HL-60/S4 (cell line): ENCODE measurements at regions not wholly inside any gene's neighbourhood (a gene's known extent, or its start where the extent isn't known, plus 50 kb on each side); places are given as distances from the start of the nearest gene placed in this dataset.

Experiments used
- in situ Hi-C: fragments of 300-500 bp; cut with MboI; formaldehyde crosslinking; loops from 2 replicates; pipeline ENCODE4 v1.14.3; 2022; ENCODE audit warnings: low sequenced_read_pairs

DNA sequence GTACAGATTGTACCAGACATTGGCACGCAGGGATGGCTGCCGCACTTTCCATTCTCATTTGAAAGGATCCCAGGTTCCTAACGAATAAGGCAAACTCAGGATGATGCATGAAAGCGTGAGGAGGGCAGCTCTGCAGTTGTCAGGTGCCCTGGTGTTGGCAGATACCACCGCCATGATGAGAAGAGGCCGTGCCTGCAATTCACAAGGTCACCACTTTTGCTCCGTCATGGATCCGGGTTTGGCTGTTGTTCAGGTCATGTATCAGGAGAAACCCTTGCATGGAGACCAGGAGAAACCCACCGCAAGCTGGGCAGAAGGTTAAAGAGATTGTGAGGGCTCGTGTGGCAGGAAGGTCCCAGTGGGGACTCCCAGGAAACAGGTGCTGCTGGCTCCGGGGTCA, 233.2 kb downstream of the KLF6 start:
- in situ Hi-C loops: no loop called here

- in situ Hi-C loops: no loop called here
Observed at GRCh38 chr10:3549118-3549517, 235.9 kb downstream of the KLF6 start.

- in situ Hi-C loops: no loop called here
Observed at GRCh38 chr10:3548702-3549101, 236.3 kb downstream of the KLF6 start.

DNA sequence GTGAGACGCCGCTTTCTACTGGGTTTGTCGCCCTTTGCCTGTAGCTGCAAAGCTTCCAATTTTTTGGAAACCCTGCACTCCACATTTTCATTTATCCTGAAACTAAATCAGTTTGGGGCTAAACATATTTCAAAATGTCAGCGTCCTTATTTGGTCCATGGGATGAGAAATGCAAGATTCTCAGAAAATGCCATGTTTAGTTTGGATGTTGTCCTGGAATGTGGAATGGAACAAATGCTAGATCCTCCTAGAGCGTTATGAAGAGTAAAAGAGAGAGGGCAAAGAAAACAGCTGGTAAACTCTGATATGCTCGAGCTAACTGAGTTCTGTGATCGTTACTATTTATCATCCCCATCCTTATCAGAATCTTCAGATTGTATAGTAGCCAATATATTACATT, 236.9 kb downstream of the KLF6 start:
- in situ Hi-C loops: no loop called here

GRCh38 chr10:3544561-3544960, 240.4 kb downstream of the KLF6 start:
- in situ Hi-C loops: no loop called here

- in situ Hi-C loops: no loop called here
Observed at GRCh38 chr10:3542185-3542611, 242.8 kb downstream of the KLF6 start.

DNA sequence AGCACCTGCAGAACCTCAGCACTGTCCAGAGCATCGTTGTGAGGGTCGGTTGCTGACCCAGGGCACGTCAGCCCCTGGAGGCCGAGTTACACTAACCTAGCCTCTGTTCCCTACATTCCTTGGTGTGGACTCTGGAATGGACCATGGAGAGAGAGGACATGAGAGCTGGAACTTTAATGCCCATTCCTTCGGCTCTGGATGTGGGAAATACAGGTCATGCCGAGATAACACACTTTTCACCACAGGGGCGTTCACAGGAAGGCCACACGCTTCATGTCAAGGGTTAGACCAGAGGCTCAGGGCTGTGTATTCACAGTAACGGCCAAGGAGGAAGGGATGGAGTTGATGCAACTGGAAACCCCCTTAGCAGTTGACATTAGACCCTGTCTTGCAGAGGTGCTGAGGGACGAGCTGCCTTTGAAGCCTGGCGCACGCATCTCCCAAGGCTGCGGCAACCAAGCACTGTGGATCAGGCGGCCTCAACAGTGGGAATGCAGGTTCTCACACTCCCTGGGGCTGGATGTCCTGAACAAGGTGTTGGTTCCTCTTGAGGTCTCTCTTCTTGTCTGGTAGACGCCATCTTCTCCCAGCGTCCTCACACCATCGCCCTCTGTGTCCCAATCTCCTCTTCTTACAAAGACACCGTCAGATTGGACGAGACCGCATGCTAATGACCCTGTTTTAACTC, 245.2 kb downstream of the KLF6 start:
- in situ Hi-C loops: no loop called here

GRCh38 chr10:3538656-3539531, 246.1 kb downstream of the KLF6 start:
- in situ Hi-C loops: no loop called here

- in situ Hi-C loops: no loop called here
Observed at GRCh38 chr10:3538291-3538655, 246.7 kb downstream of the KLF6 start.

DNA sequence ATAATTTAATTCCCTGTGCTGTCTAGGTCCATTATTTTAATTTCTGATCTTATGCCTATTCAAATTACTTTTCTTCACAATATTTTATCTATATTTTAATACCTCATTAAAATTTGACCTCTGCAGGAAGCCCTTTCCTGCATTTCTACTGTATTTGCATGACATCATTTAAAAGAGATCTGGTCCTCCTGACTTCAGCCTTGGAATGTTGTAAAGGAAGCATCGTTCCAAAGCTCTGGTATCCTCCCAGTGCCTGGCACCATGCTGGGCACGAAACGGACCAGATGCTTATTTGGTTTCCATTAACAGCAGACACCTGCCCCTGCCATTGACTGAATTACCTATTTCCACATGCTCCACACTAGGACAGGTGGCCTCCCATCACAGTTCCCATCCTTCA, 247.5 kb downstream of the KLF6 start:
- in situ Hi-C loops: no loop called here

DNA sequence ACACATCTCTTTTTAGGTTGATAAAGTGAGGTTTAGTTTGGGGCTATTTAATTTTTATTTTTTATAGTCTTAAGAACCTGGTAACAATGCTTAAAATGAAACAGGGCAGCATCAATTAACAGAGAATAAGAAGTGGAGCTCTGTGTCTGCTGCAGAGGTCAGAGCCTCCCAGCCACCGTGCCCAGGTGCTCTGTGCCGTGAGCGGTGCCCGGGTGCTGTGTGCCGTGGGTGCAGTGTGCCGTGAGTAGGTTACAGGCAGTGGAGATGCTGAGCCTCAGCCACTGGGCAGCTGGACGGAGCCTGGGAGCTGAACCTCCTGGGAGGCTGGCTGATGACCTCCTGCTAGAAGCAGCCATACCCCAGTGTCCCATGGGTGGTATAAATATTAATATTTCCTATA, 250.0 kb downstream of the KLF6 start:
- in situ Hi-C loops: no loop called here

DNA sequence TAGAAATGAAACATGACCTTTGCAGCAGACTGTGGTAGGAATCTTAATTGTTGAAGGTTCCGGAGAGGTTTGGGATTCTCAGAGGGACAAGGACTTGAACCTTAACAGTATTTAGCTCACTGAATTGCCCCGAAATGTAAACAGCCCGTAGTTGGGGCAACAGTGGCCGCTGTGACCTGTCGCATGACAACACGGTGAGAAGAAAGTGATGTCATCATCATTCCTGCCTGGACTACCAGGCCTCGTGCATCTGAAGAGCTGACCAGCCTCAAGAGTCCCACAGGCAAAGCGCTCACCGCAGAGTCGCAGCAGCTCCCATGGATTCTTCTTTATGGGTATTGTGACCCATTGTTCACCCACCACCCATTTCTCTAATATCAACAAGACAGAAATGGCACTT, 250.6 kb downstream of the KLF6 start:
- in situ Hi-C loops: no loop called here

- in situ Hi-C loops: no loop called here
Observed at GRCh38 chr10:3533296-3533695, 251.7 kb downstream of the KLF6 start.

DNA sequence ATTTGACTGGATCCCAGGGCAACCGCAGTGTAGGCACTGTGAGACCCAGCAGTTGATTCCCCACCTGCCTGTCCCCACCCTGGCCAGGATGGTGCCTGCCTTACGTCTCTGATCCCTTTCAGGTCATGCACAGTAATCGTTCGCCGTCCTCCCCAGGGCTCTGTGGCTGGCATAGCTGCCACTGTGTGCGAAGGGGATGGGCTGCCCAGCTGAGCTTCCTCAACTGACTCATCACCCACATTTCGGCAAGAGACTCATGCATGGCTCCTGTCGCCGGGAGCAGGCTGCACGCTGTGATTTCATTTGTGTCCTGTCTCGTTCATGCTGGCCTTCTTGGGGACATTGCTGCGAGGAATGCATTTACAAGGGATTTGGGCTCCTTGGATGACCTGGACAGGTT, 252.4 kb downstream of the KLF6 start:
- in situ Hi-C loops: no loop called here

- in situ Hi-C loops: no loop called here
Observed at GRCh38 chr10:3531670-3532069, 253.3 kb downstream of the KLF6 start.

DNA sequence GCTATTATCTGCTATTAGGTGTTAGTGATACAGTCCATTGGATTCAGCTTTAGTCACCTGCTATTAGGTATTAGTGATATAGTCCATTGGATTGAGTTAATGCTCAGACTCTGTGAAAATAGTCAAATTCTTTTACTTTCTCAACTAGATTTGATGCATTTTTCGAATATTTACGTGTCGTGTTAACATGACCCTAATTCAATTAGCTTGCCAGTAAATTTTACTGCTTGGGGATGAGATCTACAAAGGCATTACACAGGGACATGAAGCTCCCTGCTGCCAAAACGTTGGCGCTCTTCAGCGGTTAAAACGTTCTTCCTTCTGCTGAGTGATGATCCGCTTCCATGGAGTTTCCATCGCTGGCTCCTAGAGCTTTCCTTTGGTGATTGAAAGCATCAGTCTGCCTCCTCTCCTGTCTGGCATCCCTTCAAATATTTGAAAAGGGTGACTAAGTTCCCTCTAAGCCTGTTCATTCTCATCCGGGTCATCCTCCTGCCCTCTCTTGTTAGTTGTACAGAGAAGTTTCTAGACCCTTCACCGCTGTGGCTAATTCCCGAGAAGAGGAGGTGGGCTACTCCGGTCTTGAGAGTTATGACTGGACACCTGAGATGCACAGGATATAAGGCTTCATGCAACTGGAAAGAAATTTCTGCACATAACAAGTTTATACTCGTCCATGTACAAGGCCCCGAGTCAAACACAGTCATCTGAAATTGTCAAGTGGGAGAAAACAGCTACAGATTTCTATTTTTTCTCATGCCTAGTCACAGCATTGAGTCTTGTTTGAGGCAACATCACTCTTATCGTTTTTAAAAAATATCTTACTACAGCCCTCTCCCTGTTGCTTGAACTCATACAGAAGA, 254.0 kb downstream of the KLF6 start:
- in situ Hi-C loops: no loop called here

DNA sequence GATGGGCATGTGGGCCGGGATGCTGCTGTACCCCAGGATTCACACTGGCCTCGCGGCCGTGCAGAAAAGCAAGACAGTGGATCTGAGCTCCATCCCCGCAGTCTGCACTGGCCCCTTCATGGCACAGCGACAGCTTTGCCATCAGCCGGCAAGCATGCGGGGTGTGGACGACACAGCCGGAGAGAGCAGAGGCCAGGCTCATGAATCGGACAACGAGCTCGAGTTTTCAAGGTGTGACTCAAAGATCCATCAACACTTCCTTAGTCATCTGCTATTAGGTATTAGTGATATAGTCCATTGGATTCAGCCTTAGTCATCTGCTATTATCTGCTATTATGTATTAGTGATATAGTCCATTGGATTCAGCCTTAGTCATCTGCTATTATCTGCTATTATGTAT, 254.7 kb downstream of the KLF6 start:
- in situ Hi-C loops: no loop called here

DNA sequence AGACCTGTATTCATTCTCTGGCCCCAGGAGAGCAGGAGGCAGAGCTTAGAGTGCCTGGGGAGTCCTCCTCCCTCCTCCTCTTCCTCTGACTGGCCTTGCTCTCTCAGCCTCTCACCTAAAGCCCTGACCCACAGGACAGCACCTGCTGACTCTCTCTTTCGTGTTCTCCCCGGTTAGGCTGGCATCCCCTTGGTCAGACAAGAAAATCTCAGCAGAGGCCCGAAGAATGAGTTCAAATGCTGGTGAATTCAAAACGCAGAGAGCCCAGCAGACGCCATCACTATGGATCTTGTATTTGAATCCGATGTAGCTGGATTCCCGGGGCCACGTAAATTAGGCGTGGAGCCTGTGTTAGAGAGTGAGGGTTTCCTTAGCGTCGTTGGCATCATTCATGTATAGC, 255.3 kb downstream of the KLF6 start:
- in situ Hi-C loops: no loop called here

GRCh38 chr10:3528823-3529403, 256.1 kb downstream of the KLF6 start:
- in situ Hi-C loops: no loop called here

GRCh38 chr10:3528271-3528670, 256.7 kb downstream of the KLF6 start:
- in situ Hi-C loops: no loop called here

- in situ Hi-C loops: no loop called here
Observed at GRCh38 chr10:3527869-3528268, 257.1 kb downstream of the KLF6 start.
